Neural progenitor cell (in vitro differentiated cells): ENCODE measurements at regions not wholly inside any gene's neighbourhood (a gene's known extent, or its start where the extent isn't known, plus 50 kb on each side); places are given as distances from the start of the nearest gene placed in this dataset.

Experiments
- CTCF ChIP-seq: fragments of 200-600 bp; sonication (generic); IDR thresholded peaks from 2 replicates; pipeline ENCODE4 v1.5.1; 2017; ENCODE audit warnings: antibody characterized with exemption, mild to moderate bottlenecking
- EZH2 ChIP-seq: fragments of 200-600 bp; sonication (generic); IDR thresholded peaks from 2 replicates; pipeline ENCODE4 v1.6.1; 2017; ENCODE audit warnings: antibody characterized with exemption, mild to moderate bottlenecking, moderate library complexity
- EZH2phosphoT487 ChIP-seq: fragments of 200-600 bp; sonication (generic); IDR thresholded peaks from 2 replicates; pipeline ENCODE4 v1.6.1; 2017; ENCODE audit warnings: antibody characterized with exemption

- no peak for TF ChIP-seq CTCF
- TF ChIP-seq EZH2phosphoT487, result no peak
- no peak for TF ChIP-seq EZH2
These were observed 134.4 kb upstream of the PTBP2 start for GRCh38 chr1:96587222-96587621.
